Choroid plexus epithelial cell (primary cell): ENCODE measurements at regions not wholly inside any gene's neighbourhood (a gene's known extent, or its start where the extent isn't known, plus 50 kb on each side); places are given as distances from the start of the nearest gene placed in this dataset.

Experiments used
- DNase-seq: peaks from one replicate; pipeline ENCODE4 v3.0.0-alpha.2; 2010; ENCODE audit warnings: low read depth
- H3K4me3 ChIP-seq: 2 replicates; pipeline ENCODE4 v1.5.1; 2011; ENCODE audit warnings: low read depth, mild to moderate bottlenecking, control low read depth, low read length, moderate library complexity
- CTCF ChIP-seq: conservative IDR thresholded peaks from 2 replicates; pipeline ENCODE4 v1.5.1; 2011; ENCODE audit warnings: low read depth, mild to moderate bottlenecking, control low read depth, inconsistent platforms, low read length, moderate library complexity

DNA sequence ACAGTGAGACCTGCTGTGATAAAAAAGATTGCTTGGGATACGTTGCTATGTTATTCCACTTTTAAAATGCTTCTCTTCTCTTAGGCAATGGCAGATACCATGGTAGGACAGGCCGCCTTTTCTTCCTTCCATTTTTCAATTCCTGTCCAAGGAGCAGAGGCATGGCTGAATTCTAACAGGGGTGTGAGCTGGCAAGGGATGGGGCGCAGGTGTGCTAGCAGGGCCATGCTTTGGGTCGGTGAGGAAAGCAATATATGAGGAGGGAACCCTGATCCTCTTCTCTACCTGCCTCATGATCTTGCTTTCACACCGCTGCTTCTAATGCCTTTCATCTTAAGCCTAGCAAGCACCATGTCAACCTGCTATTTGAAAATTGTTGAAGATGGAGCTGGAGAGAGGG is 225.0 kb downstream of the KATNAL1 start:
- no peak for DNase-seq
- no peak for TF ChIP-seq CTCF
- H3K4me3 ChIP-seq = no peak overlapping the region

DNA sequence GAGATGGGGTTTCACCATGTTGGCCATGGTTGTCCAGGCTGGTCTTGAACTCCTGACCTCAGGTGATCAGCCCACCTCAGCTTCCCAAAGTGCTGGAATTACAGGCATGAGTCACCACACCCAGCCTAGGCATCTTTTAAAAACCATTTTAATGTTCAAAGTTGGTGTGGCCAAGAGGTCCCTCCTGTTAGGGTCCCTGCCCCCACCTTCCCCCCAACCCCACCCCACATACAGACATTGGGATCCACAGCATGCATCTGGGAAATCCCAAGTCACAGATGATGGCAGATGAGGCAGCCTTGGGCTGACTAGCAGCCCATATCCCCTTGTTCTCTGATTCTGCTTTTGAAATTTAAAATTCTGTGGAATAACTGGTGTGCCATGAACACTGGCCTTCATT is 226.0 kb downstream of the KATNAL1 start:
- H3K4me3 ChIP-seq = no peak overlapping the region
- DNase-seq = no peak
- no peak for TF ChIP-seq CTCF

- H3K4me3 ChIP-seq = no peak overlapping the region
- DNase-seq = no peak
- TF ChIP-seq CTCF = no peak
Measured at GRCh38 chr13:30079501-30079900, 227.8 kb downstream of the KATNAL1 start.

GRCh38 chr13:30078059-30078458 is 227.6 kb upstream of the UBL3 start:
- DNase-seq = no peak
- H3K4me3 ChIP-seq = no peak overlapping the region
- TF ChIP-seq CTCF = no peak

GRCh38 chr13:30077240-30077735 is 226.9 kb upstream of the UBL3 start:
- TF ChIP-seq CTCF = no peak
- no peak overlapping the region for H3K4me3 ChIP-seq
- no peak for DNase-seq

DNA sequence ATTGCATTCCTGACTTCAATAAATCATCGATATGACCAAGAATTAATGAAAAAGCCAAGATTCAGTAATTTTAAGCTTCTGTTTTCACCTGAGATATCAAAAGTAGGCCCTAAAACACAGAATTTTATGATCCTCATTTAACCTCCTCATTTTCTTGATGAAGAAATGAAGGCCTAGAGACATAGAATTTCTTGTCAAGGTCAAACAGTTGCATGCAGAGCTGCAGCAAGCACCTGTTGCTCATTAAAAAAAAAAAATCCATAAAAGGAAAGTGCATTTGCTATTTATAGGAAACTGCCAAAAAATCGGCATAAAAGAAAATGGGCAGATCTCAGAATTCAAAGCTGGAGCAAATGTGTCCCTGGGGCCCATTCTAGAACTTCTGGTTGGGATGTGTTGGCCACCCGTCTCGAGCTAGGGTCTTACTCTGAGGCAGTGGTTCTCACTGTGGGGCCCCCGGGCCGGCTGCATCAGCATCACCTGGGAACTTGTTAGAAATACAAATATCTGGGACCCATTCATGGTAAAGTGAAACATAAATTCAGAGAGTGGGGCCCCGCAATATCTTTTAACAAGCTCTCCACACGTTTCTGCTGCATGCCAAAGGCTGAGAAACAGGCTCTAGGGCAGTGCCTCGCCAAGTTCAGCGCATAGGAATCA is 224.7 kb upstream of the UBL3 start:
- no peak overlapping the region for H3K4me3 ChIP-seq
- no peak for TF ChIP-seq CTCF
- no peak for DNase-seq

DNA sequence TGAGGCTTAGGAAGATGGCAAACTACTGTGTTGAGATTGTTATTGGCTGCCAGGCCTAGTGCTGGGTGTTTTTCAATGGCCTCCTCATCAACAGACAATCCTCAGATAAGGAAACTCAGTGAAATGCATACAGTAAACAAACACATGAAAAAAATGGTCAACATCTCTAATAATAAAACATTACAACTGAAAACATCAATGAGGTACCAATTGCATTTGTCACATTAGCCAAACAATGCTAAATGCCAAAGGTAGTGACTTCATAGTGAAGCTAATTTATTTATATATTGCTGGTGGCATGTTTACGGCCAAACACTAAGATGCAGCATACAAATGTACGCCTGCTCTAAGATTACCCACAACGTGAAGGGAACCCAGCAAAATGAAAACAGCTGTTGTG is 224.0 kb upstream of the UBL3 start:
- DNase-seq = no peak
- no peak overlapping the region for H3K4me3 ChIP-seq
- no peak for TF ChIP-seq CTCF
